H1 (cell line): ENCODE measurements at regions not wholly inside any gene's neighbourhood (a gene's known extent, or its start where the extent isn't known, plus 50 kb on each side); places are given as distances from the start of the nearest gene placed in this dataset.

Experiments used
- CTCF ChIA-PET: fragments of 300-600 bp; sonication (Branson Sonifier 250); formaldehyde crosslinking; loops from one replicate; lab custom pipeline; 2021; ENCODE audit not compliant: partially characterized antibody; lab: Charles Lee
- POLR2A ChIA-PET: fragments of 300-600 bp; sonication (Branson Sonifier 250); formaldehyde crosslinking; loops from one replicate; lab custom pipeline; 2021; ENCODE audit warnings: inconsistent platforms; ENCODE audit not compliant: partially characterized antibody; lab: Charles Lee
- DNase-seq, 2 experiments: peaks; one replicate each; pipeline versions ENCODE4 v3.0.0 to v3.0.0-alpha.2; 2010 to 2022; ENCODE audit warnings: low spot score in 2 of 2, low read depth in 1 of 2, mixed read lengths in 1 of 2
- FAIRE-seq: peaks from 2 replicates; lab custom pipeline; 2011; peaks lifted over from hg19 to GRCh38; lab: Jason Lieb, UNC
- H2AFZ ChIP-seq: 2 replicates; pipeline ENCODE4 v1.8.1; 2012; ENCODE audit warnings: low read length, inconsistent platforms
- H2AK5ac ChIP-seq: 2 replicates; pipeline ENCODE4 v1.6.1; 2013; ENCODE audit warnings: low read depth, low read length
- H2BK120ac ChIP-seq: replicated peaks from 2 replicates; pipeline ENCODE3; 2013; ENCODE audit warnings: low read depth, low read length, inconsistent platforms
- H2BK12ac ChIP-seq: 2 replicates; pipeline ENCODE4 v1.6.1; 2013; ENCODE audit warnings: low read depth, low read length
- H2BK15ac ChIP-seq: 2 replicates; pipeline ENCODE4 v1.6.1; 2013; ENCODE audit warnings: low read length
- H2BK20ac ChIP-seq: 2 replicates; pipeline ENCODE4 v1.6.1; 2013; ENCODE audit warnings: low read length
- H2BK5ac ChIP-seq: 2 replicates; pipeline ENCODE4 v1.6.1; 2013; ENCODE audit warnings: low read depth, low read length
- H3K14ac ChIP-seq: 2 replicates; pipeline ENCODE4 v1.6.1; 2013; ENCODE audit warnings: inconsistent platforms; ENCODE audit not compliant: insufficient read length
- H3K18ac ChIP-seq: 2 replicates; pipeline ENCODE4 v1.6.1; 2013; ENCODE audit warnings: low read length; ENCODE audit errors: extremely low read depth
- H3K23ac ChIP-seq: 2 replicates; pipeline ENCODE4 v1.6.1; 2013; ENCODE audit warnings: inconsistent platforms; ENCODE audit not compliant: insufficient read length
- H3K23me2 ChIP-seq: 2 replicates; pipeline ENCODE4 v1.6.1; 2013; ENCODE audit warnings: low read depth, low read length
- H3K27ac ChIP-seq: 2 replicates; pipeline ENCODE4 v1.6.1; 2011; ENCODE audit warnings: low read depth, low read length, inconsistent platforms
- H3K27me3 ChIP-seq, 4 experiments: replicated peaks in 1 of 4; 1 replicate in 1 of 4; 2 replicates in 3 of 4; pipeline versions ENCODE4 v1.6.1 to v1.8.1; 2011 to 2013; ENCODE audit warnings: low read length in 3 of 4, mild to moderate bottlenecking in 3 of 4, inconsistent platforms in 2 of 4, mixed read lengths in 2 of 4, moderate library complexity in 1 of 4; ENCODE audit not compliant: control insufficient read depth in 3 of 4, insufficient read depth in 3 of 4; ENCODE audit errors: extremely low read depth in 1 of 4
- H3K36me3 ChIP-seq, 4 experiments: 2 replicates each; pipeline versions ENCODE4 v1.6.1 to v1.8.1; 2011 to 2013; ENCODE audit warnings: mild to moderate bottlenecking in 4 of 4, low read length in 3 of 4, moderate library complexity in 2 of 4, control low read depth in 1 of 4, inconsistent platforms in 1 of 4; ENCODE audit not compliant: insufficient read depth in 4 of 4, control insufficient read depth in 2 of 4
- H3K4ac ChIP-seq: replicated peaks from 2 replicates; pipeline ENCODE3; 2013; ENCODE audit warnings: low read length, low read depth, mixed read lengths, inconsistent platforms; ENCODE audit not compliant: insufficient read length
- H3K4me1 ChIP-seq, 4 experiments: replicated peaks in 1 of 4; 1 replicate in 1 of 4; 2 replicates in 3 of 4; pipeline versions ENCODE4 v1.6.1 to v1.8.1; 2011 to 2013; ENCODE audit warnings: low read length in 3 of 4, inconsistent platforms in 2 of 4, mixed read lengths in 1 of 4; ENCODE audit not compliant: insufficient read depth in 4 of 4, control insufficient read depth in 3 of 4
- H3K4me2 ChIP-seq, 2 experiments: 2 replicates each; pipeline versions ENCODE4 v1.6.1 to v1.8.1; 2011 to 2013; ENCODE audit warnings: low read depth in 2 of 2, low read length in 2 of 2, control low read depth in 1 of 2, inconsistent platforms in 1 of 2, mild to moderate bottlenecking in 1 of 2; ENCODE audit not compliant: insufficient read depth in 1 of 2
- H3K4me3 ChIP-seq, 4 experiments: fragments of 200-600, 300-600 bp in 1 of 4; sonication (generic), shearing (Covaris generic), sonication (Bioruptor Twin) in 1 of 4; 2 replicates each; pipeline versions ENCODE4 v1.5.1 to v1.8.1; 2011 to 2016; ENCODE audit warnings: low read length in 4 of 4, low read depth in 3 of 4, control low read depth in 2 of 4, inconsistent platforms in 2 of 4, mild to moderate bottlenecking in 2 of 4, mixed read lengths in 1 of 4, moderate library complexity in 1 of 4; ENCODE audit not compliant: insufficient read depth in 2 of 4; ENCODE audit errors: extremely low read depth in 1 of 4
- H3K56ac ChIP-seq: replicated peaks from 2 replicates; pipeline ENCODE3; 2013; ENCODE audit warnings: low read depth, mild to moderate bottlenecking, mixed read lengths, low read length, inconsistent platforms; ENCODE audit not compliant: insufficient read length
- H3K79me1 ChIP-seq: 2 replicates; pipeline ENCODE4 v1.6.1; 2013; ENCODE audit warnings: low read depth, low read length, control low read depth
- H3K79me2 ChIP-seq, 2 experiments: 2 replicates each; pipeline versions ENCODE4 v1.6.1 to v1.8.1; 2012 to 2013; ENCODE audit warnings: low read length in 2 of 2, mild to moderate bottlenecking in 2 of 2, inconsistent platforms in 1 of 2; ENCODE audit not compliant: insufficient read depth in 2 of 2, control insufficient read depth in 1 of 2
- H3K9ac ChIP-seq, 4 experiments: replicated peaks in 1 of 4; 1 replicate in 1 of 4; 2 replicates in 3 of 4; pipeline versions ENCODE4 v1.6.1 to v1.8.1; 2011 to 2013; ENCODE audit warnings: low read depth in 3 of 4, low read length in 3 of 4, control low read depth in 2 of 4, mild to moderate bottlenecking in 2 of 4, moderate library complexity in 2 of 4, inconsistent platforms in 1 of 4; ENCODE audit errors: extremely low read depth in 1 of 4
- H3K9me3 ChIP-seq, 2 experiments: 2 replicates each; pipeline versions ENCODE4 v1.6.1 to v1.8.1; 2012 to 2013; ENCODE audit warnings: mild to moderate bottlenecking in 2 of 2, moderate library complexity in 2 of 2, control low read depth in 1 of 2, inconsistent platforms in 1 of 2, low read depth in 1 of 2, low read length in 1 of 2, mixed read lengths in 1 of 2; ENCODE audit not compliant: insufficient read depth in 2 of 2
- H4K20me1 ChIP-seq, 2 experiments: replicated peaks in 1 of 2; 2 replicates each; pipeline versions ENCODE3 to v1.8.1; 2011 to 2013; ENCODE audit warnings: inconsistent platforms in 2 of 2, low read length in 2 of 2, mild to moderate bottlenecking in 1 of 2; ENCODE audit not compliant: insufficient read depth in 2 of 2, control insufficient read depth in 1 of 2
- H4K5ac ChIP-seq: 2 replicates; pipeline ENCODE4 v1.6.1; 2013; ENCODE audit warnings: low read length, low read depth, mixed read lengths, inconsistent platforms; ENCODE audit not compliant: insufficient read length
- H4K8ac ChIP-seq: 2 replicates; pipeline ENCODE4 v1.8.0; 2013; ENCODE audit warnings: mild to moderate bottlenecking, moderate library complexity, low read length, inconsistent platforms; ENCODE audit not compliant: insufficient read depth; ENCODE audit errors: extremely low read depth
- H4K91ac ChIP-seq: replicated peaks from 2 replicates; pipeline ENCODE3; 2013; ENCODE audit warnings: low read length, mixed read lengths, inconsistent platforms; ENCODE audit not compliant: insufficient read length
- ASH2L ChIP-seq: fragments of 200-600, 300-600 bp; sonication (generic); IDR thresholded peaks from one replicate; pipeline ENCODE4 v1.7.1; 2017; ENCODE audit warnings: low read length
- BACH1 ChIP-seq: IDR thresholded peaks from 2 replicates; pipeline ENCODE4 v1.6.1; 2012; ENCODE audit warnings: low read length, improper control_type of control experiment
- BRCA1 ChIP-seq: IDR thresholded peaks from 2 replicates; pipeline ENCODE4 v1.6.1; 2012; ENCODE audit warnings: low read depth, low read length, improper control_type of control experiment
- CEBPB ChIP-seq: IDR thresholded peaks from 2 replicates; pipeline ENCODE4 v1.6.1; 2012; ENCODE audit warnings: low read depth, low read length
- FOSL1 ChIP-seq: IDR thresholded peaks from 2 replicates; pipeline ENCODE4 v1.6.1; 2011; ENCODE audit warnings: mild to moderate bottlenecking, low read depth, low read length, moderate library complexity; ENCODE audit not compliant: insufficient read depth
- GTF2F1 ChIP-seq: IDR thresholded peaks from 2 replicates; pipeline ENCODE4 v1.6.1; 2012; ENCODE audit warnings: low read depth, low read length, improper control_type of control experiment, borderline replicate concordance
- POU5F1 ChIP-seq: IDR thresholded peaks from 2 replicates; pipeline ENCODE4 v1.6.1; 2011; ENCODE audit warnings: low read depth, mild to moderate bottlenecking, low read length, moderate library complexity
- RAD21 ChIP-seq, 2 experiments: IDR thresholded peaks in 1 of 2; conservative IDR thresholded peaks in 1 of 2; 2 replicates each; pipeline ENCODE4 v1.6.1; 2011; ENCODE audit warnings: low read depth in 2 of 2, low read length in 2 of 2, improper control_type of control experiment in 1 of 2, inconsistent platforms in 1 of 2, mild to moderate bottlenecking in 1 of 2, moderate library complexity in 1 of 2
- SIN3A ChIP-seq, 2 experiments: IDR thresholded peaks in 1 of 2; conservative IDR thresholded peaks in 1 of 2; 2 replicates each; pipeline ENCODE4 v1.6.1; 2011 to 2012; ENCODE audit warnings: low read length in 2 of 2, improper control_type of control experiment in 1 of 2, low read depth in 1 of 2, mild to moderate bottlenecking in 1 of 2
- SIX5 ChIP-seq: IDR thresholded peaks from 2 replicates; pipeline ENCODE4 v1.6.1; 2011; ENCODE audit warnings: mild to moderate bottlenecking, low read depth, low read length
- SP4 ChIP-seq: IDR thresholded peaks from 2 replicates; pipeline ENCODE4 v1.6.1; 2012; ENCODE audit warnings: low read length, inconsistent platforms
- TBP ChIP-seq: IDR thresholded peaks from 2 replicates; pipeline ENCODE4 v1.6.1; 2011; ENCODE audit warnings: low read depth, low read length, improper control_type of control experiment
- WGBS, 2 experiments: shearing (Covaris generic) in 1 of 2; methylation state at CpG; one replicate each; pipeline versions ENCODE4 v1.1.6 to v1.1.7; 2013 to 2015; ENCODE audit warnings: low lambda C conversion rate in 2 of 2, mixed read lengths in 2 of 2, inconsistent platforms in 1 of 2, low coverage in 1 of 2, missing lambda C conversion rate in 1 of 2; ENCODE audit not compliant: insufficient replicate concordance in 2 of 2, insufficient coverage in 1 of 2, insufficient read length in 1 of 2; ENCODE audit errors: extremely low coverage in 1 of 2, missing lambda C conversion rate in 1 of 2; 5-methylcytosine and 5-hydroxymethylcytosine counted together
- TF ChIP-seq, protein P1 (sequence below): IDR thresholded peaks from 2 replicates; pipeline ENCODE4 v1.6.1; 2012; ENCODE audit warnings: inconsistent platforms
- TF ChIP-seq, protein P2 (sequence below): IDR thresholded peaks from 2 replicates; pipeline ENCODE4 v1.6.1; 2011; ENCODE audit warnings: low read depth, mild to moderate bottlenecking, low read length; ENCODE audit not compliant: insufficient read depth

DNA sequence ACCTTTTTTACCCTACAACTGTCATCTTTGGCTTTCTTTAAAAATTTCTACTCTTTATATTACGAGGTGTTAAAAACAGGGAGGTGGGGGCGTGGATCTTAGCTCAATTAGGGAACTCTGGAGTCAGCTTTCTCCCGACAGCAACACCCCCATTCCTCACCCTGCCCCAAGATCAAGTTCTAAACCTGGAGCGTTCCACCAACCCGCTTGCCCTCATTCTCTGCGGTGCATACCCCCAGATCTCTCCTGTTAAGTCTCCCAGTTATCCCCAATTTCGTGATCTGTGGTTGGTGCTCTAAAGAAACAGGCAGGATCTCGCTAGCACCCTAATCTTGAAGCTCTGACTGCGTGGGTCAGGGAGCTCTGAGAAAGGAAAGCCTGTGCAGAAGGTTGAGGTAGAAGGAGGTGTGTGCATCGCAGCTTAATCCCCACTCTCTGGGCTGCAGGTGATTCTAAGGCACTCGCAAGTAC is 177.3 kb upstream of the NTM start:
- Histone ChIP-seq H3K18ac (no peak overlapping the region), H4K20me1 (no peaks in the 10 kb centered on the region), H3K79me2 (no peaks in the 10 kb centered on the region), H3K23ac (no peak overlapping the region), H3K27me3 (peaks cover 0 to 2% (median 0%) of the 10 kb centered on the region in 4 experiments; a peak in 1 of 7 replicates), H4K5ac (no peak overlapping the region), H3K27ac (no peak overlapping the region), H2BK12ac (no peak overlapping the region), H3K36me3 (no peaks in the 10 kb centered on the region), H3K14ac (no peak overlapping the region), H3K4me3 (no peak overlapping the region), H3K4me1 (no peaks in the 10 kb centered on the region; a peak in 1 of 7 replicates), H3K23me2 (no peaks in the 10 kb centered on the region), H3K4ac (no peak overlapping the region), H2BK120ac (no peak overlapping the region), H2AK5ac (no peak overlapping the region), H3K9me3 (no peaks in the 10 kb centered on the region), H2AFZ (0 out of 2 replicates have a peak overlapping the region, but pooled peaks have one; percentile 46), H2BK15ac (no peak overlapping the region), H3K79me1 (no peaks in the 10 kb centered on the region), H4K8ac (no peak overlapping the region), H3K9ac (no peak overlapping the region), H2BK20ac (no peak overlapping the region), H3K56ac (no peak overlapping the region), H4K91ac (no peak overlapping the region), H2BK5ac (no peak overlapping the region), H3K4me2 (no peak overlapping the region)
- 86% methylated on average over 11 of the region's 11 CpGs; no CpG with 5 or more reads in 1 of the 2 experiments for WGBS, 2 experiments
- no peak for DNase-seq
- ChIA-PET CTCF (interaction anchor here (1.1 to 1.2 kb wide), 2 partner anchors 194 to 320 kb away, joined by 3 to 4 read pairs; no protein-coding TSS in a partner anchor), POLR2A (no interaction called here)
- no peak for FAIRE-seq
- TF ChIP-seq, protein P1, sequence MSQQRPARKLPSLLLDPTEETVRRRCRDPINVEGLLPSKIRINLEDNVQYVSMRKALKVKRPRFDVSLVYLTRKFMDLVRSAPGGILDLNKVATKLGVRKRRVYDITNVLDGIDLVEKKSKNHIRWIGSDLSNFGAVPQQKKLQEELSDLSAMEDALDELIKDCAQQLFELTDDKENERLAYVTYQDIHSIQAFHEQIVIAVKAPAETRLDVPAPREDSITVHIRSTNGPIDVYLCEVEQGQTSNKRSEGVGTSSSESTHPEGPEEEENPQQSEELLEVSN = no peak
- TF ChIP-seq BRCA1 = no peak
- no peak for TF ChIP-seq SIN3A (conservative IDR thresholded peaks at IDR 0.05 in 1 of 2, IDR thresholded peaks at IDR 0.05 in 1 of 2; ENCODE audit: low read depth in 1 of 2, low read length in 2 of 2)
- TF ChIP-seq SIX5 = no peak
- TF ChIP-seq FOSL1 = no peak
- TF ChIP-seq, protein P2, sequence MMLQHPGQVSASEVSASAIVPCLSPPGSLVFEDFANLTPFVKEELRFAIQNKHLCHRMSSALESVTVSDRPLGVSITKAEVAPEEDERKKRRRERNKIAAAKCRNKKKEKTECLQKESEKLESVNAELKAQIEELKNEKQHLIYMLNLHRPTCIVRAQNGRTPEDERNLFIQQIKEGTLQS = no peak
- no peak for TF ChIP-seq BACH1
- no peak for TF ChIP-seq ASH2L
- TF ChIP-seq POU5F1 = no peak
- TF ChIP-seq SP4 = no peak
- TF ChIP-seq TBP = no peak
- no peak for TF ChIP-seq CEBPB
- TF ChIP-seq RAD21 (IDR thresholded peaks at IDR 0.05 in 1 of 2, conservative IDR thresholded peaks at IDR 0.05 in 1 of 2; ENCODE audit: low read depth in 2 of 2, low read length in 2 of 2) = no peak
- TF ChIP-seq GTF2F1 = no peak
